Activated CD8-positive, alpha-beta memory T cell treated with anti-CD3 and anti-CD28 coated beads, Interleukin-2, amount 10 ng/mL, durations not matched to agents 7 days and 5 days (primary cell): ENCODE measurements at regions not wholly inside any gene's neighbourhood (a gene's known extent, or its start where the extent isn't known, plus 50 kb on each side); places are given as distances from the start of the nearest gene placed in this dataset.
"Not testable (repeated sequence)": the region's sequence is repeated elsewhere in the genome, so short reads cannot be mapped to it uniquely, and the experiment has no call there.

Experiments
- ATAC-seq: fragments of 150-1000 bp; cut with Tn5 transposase; one replicate; pipeline ENCODE4 v1.10.0; 2021; ENCODE audit warnings: moderate library complexity
- CTCF ChIA-PET: fragments of 350-600 bp; sonication (Branson Sonifier 250); formaldehyde crosslinking; loops from one replicate; lab custom pipeline; 2021; ENCODE audit warnings: antibody characterized with exemption; lab: Charles Lee
- DNase-seq: peaks from one replicate; pipeline ENCODE4 v3.0.0-alpha.2; 2020
- H3K27ac Mint-ChIP-seq: one replicate; pipeline ENCODE4 v1.8.0; 2021; ENCODE audit warnings: mild to moderate bottlenecking, mixed read lengths
- H3K27me3 Mint-ChIP-seq: one replicate; pipeline ENCODE4 v1.8.0; 2021; ENCODE audit warnings: mixed read lengths
- H3K36me3 Mint-ChIP-seq: one replicate; pipeline ENCODE4 v1.8.0; 2021; ENCODE audit warnings: mild to moderate bottlenecking, mixed read lengths
- H3K4me1 Mint-ChIP-seq: one replicate; pipeline ENCODE4 v1.8.0; 2021; ENCODE audit warnings: mixed read lengths
- H3K4me3 Mint-ChIP-seq: one replicate; pipeline ENCODE4 v1.8.0; 2021; ENCODE audit warnings: mild to moderate bottlenecking, moderate library complexity, mixed read lengths
- H3K9me3 Mint-ChIP-seq: one replicate; pipeline ENCODE4 v1.8.0; 2022; ENCODE audit warnings: low read depth, mixed read lengths

- H3K27me3 Mint-ChIP-seq, H3K4me1 Mint-ChIP-seq, ATAC-seq, H3K4me3 Mint-ChIP-seq, DNase-seq, H3K9me3 Mint-ChIP-seq, H3K27ac Mint-ChIP-seq, CTCF ChIA-PET, H3K36me3 Mint-ChIP-seq: not testable (repeated sequence)
Observed at GRCh38 chr2:242117305-242117704, 247.8 kb downstream of the RTP5 start.

GRCh38 chr2:242119682-242120081, 250.2 kb downstream of the RTP5 start:
- H3K27me3 Mint-ChIP-seq, CTCF ChIA-PET, H3K27ac Mint-ChIP-seq, H3K36me3 Mint-ChIP-seq, H3K4me3 Mint-ChIP-seq, H3K9me3 Mint-ChIP-seq, ATAC-seq, H3K4me1 Mint-ChIP-seq, DNase-seq: not testable (repeated sequence)

GRCh38 chr2:242130682-242131081, 261.2 kb downstream of the RTP5 start:
- CTCF ChIA-PET, H3K27me3 Mint-ChIP-seq: not testable (repeated sequence)

GRCh38 chr2:242159921-242160320, 290.4 kb downstream of the RTP5 start:
- ATAC-seq, H3K9me3 Mint-ChIP-seq, H3K27me3 Mint-ChIP-seq, H3K4me3 Mint-ChIP-seq, H3K4me1 Mint-ChIP-seq, H3K27ac Mint-ChIP-seq, CTCF ChIA-PET, DNase-seq, H3K36me3 Mint-ChIP-seq: not testable (repeated sequence)

More at GRCh38 chr2:242130682-242131081, 261.2 kb downstream of the RTP5 start:
- not testable (repeated sequence) for H3K36me3 Mint-ChIP-seq, H3K27ac Mint-ChIP-seq, H3K4me1 Mint-ChIP-seq, H3K4me3 Mint-ChIP-seq, H3K9me3 Mint-ChIP-seq, DNase-seq, ATAC-seq

GRCh38 chr2:242165115-242165514, 295.6 kb downstream of the RTP5 start:
- H3K27ac Mint-ChIP-seq, DNase-seq, H3K4me3 Mint-ChIP-seq, H3K4me1 Mint-ChIP-seq, H3K36me3 Mint-ChIP-seq, H3K27me3 Mint-ChIP-seq, CTCF ChIA-PET, ATAC-seq, H3K9me3 Mint-ChIP-seq: not testable (repeated sequence)

- H3K9me3 Mint-ChIP-seq, DNase-seq, H3K4me3 Mint-ChIP-seq, CTCF ChIA-PET, H3K27ac Mint-ChIP-seq, H3K36me3 Mint-ChIP-seq, ATAC-seq, H3K4me1 Mint-ChIP-seq, H3K27me3 Mint-ChIP-seq: not testable (repeated sequence)
Observed at GRCh38 chr2:242171290-242171689, 301.8 kb downstream of the RTP5 start.
